Hepatocyte (in vitro differentiated cells): ENCODE measurements at regions not wholly inside any gene's neighbourhood (a gene's known extent, or its start where the extent isn't known, plus 50 kb on each side); places are given as distances from the start of the nearest gene placed in this dataset.

Source experiments
- EZH2 ChIP-seq: fragments of 200-600 bp; sonication (generic); IDR thresholded peaks from 2 replicates; pipeline ENCODE4 v1.6.1; 2016; ENCODE audit warnings: antibody characterized with exemption, mild to moderate bottlenecking, borderline replicate concordance
- EZH2phosphoT487 ChIP-seq: fragments of 200-600 bp; sonication (generic); IDR thresholded peaks from one replicate; pipeline ENCODE4 v1.6.1; 2018; ENCODE audit warnings: antibody characterized with exemption, mild to moderate bottlenecking, low read depth, moderate library complexity; ENCODE audit not compliant: unreplicated experiment, severe bottlenecking
- TF ChIP-seq, protein P1 (sequence below): fragments of 200-600 bp; sonication (generic); IDR thresholded peaks from 2 replicates; pipeline ENCODE4 v1.5.1; 2016; ENCODE audit warnings: antibody characterized with exemption, mild to moderate bottlenecking; ENCODE audit not compliant: poor library complexity

DNA sequence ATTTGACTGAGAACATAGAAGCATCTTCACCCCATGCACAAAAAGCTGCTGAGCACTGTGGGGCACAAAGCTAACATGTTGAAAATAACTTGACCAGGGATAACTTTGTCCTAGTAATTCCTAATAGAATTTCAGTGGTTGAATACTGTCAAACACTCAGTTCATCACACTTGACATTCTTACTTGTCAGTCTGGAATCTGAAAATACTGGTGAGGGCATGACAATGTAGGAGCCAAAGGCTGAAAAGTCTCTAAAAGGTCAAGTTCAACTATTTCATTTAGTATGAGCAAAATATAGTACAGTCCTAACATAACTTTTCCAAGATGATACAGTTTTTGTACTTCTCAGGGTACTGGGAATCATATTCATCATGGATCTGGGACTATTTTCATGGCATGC, 504.4 kb upstream of the LMO3 start:
- TF ChIP-seq, protein P1, sequence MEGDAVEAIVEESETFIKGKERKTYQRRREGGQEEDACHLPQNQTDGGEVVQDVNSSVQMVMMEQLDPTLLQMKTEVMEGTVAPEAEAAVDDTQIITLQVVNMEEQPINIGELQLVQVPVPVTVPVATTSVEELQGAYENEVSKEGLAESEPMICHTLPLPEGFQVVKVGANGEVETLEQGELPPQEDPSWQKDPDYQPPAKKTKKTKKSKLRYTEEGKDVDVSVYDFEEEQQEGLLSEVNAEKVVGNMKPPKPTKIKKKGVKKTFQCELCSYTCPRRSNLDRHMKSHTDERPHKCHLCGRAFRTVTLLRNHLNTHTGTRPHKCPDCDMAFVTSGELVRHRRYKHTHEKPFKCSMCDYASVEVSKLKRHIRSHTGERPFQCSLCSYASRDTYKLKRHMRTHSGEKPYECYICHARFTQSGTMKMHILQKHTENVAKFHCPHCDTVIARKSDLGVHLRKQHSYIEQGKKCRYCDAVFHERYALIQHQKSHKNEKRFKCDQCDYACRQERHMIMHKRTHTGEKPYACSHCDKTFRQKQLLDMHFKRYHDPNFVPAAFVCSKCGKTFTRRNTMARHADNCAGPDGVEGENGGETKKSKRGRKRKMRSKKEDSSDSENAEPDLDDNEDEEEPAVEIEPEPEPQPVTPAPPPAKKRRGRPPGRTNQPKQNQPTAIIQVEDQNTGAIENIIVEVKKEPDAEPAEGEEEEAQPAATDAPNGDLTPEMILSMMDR: no peak
- TF ChIP-seq EZH2phosphoT487: no peak
- TF ChIP-seq EZH2: no peak
